HFF-Myc (cell line): ENCODE measurements at regions not wholly inside any gene's neighbourhood (a gene's known extent, or its start where the extent isn't known, plus 50 kb on each side); places are given as distances from the start of the nearest gene placed in this dataset.

Source experiments
- DNase-seq: peaks from one replicate; pipeline ENCODE4 v3.0.0-alpha.2; 2011; ENCODE audit warnings: low read depth; ENCODE audit errors: extremely low read depth
- H3K4me3 ChIP-seq: replicated peaks from 2 replicates; pipeline ENCODE4 v1.5.1; 2011; ENCODE audit warnings: low read depth, mild to moderate bottlenecking, control low read depth, low read length
- TF ChIP-seq, protein P1 (sequence below): IDR thresholded peaks from 2 replicates; pipeline ENCODE4 v1.5.1; 2012; ENCODE audit warnings: mild to moderate bottlenecking, low read depth, low read length, control low read depth; ENCODE audit errors: missing control alignments

DNA sequence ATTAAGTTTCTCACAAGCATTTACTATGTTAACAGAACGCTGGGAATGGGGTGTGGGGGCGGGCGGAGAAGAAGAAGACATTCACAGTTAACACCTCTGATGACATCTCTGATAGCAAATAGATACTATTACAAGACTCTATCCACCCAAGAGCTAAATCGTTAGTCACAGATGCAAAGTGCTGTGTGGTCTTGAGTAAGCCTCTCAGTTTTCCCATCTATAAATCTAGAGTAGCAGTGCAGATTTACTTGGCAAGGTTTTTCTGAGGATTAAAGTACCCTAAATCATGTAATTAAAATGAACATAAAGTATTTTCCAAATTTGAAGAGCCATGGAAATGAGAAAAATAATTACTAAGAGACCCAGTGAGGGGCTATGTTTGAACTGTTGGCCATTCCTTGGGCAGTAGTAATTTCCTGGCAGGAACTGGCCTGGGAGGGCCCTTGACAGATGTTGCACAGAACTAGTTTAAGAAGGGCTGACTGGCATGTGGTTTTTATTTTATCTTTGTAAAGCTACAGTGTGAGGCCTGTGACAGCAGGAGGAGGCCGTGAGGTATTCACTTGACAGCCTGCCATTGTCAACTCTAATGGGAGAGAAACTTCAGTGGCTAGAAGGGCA is 58.7 kb upstream of the APOBEC4 start:
- TF ChIP-seq, protein P1, sequence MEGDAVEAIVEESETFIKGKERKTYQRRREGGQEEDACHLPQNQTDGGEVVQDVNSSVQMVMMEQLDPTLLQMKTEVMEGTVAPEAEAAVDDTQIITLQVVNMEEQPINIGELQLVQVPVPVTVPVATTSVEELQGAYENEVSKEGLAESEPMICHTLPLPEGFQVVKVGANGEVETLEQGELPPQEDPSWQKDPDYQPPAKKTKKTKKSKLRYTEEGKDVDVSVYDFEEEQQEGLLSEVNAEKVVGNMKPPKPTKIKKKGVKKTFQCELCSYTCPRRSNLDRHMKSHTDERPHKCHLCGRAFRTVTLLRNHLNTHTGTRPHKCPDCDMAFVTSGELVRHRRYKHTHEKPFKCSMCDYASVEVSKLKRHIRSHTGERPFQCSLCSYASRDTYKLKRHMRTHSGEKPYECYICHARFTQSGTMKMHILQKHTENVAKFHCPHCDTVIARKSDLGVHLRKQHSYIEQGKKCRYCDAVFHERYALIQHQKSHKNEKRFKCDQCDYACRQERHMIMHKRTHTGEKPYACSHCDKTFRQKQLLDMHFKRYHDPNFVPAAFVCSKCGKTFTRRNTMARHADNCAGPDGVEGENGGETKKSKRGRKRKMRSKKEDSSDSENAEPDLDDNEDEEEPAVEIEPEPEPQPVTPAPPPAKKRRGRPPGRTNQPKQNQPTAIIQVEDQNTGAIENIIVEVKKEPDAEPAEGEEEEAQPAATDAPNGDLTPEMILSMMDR: peak; percentile 22
- H3K4me3 ChIP-seq: no peak overlapping the region
- peak; percentile 74 for DNase-seq

DNA sequence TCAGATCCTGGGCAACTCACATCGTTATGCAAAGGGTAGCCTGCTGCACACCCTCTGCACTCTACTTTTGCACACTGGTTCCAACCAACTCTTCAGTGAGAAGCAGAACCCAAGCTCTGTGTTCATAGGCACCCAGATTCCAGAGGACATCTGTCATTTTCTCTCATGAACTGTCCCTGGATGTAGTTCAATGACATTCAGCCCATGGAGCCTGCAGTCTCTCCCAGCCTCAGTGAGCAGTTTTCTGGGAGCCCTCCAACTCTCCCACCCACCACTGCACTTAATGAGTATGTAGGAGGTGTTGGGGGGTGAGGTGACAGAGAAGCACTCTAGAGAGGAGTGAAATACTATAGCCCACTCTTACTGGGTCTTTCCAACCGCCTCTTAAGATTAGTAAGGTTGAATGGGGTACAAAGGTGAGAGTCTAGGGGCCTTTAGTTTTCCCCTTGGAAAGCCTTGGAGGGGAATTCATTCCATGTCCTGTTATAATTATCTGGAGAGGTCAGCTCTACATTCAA is 58.1 kb upstream of the APOBEC4 start:
- TF ChIP-seq, protein P1: no peak
- no peak for DNase-seq
- no peak overlapping the region for H3K4me3 ChIP-seq

DNA sequence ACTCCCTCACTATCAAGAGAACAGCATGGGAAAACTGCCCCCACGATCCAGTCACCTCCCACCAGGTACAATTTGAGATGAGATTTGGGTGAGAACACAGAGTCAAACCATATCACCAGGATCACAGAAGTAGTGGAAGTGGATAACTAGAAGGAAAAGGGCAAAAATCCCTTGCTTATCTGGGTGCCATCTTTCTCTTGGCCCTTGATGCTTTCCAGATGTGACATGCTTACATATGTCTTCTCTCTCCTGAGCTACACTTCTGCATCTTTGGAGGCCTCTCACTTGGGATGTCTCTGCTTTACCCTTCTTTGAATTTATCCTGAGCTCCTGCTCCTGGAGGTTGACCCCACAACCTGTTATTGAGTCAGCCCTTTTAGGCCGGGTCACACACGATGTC is 57.6 kb upstream of the APOBEC4 start:
- no peak overlapping the region for H3K4me3 ChIP-seq
- TF ChIP-seq, protein P1: no peak
- peak; percentile 11 for DNase-seq

DNA sequence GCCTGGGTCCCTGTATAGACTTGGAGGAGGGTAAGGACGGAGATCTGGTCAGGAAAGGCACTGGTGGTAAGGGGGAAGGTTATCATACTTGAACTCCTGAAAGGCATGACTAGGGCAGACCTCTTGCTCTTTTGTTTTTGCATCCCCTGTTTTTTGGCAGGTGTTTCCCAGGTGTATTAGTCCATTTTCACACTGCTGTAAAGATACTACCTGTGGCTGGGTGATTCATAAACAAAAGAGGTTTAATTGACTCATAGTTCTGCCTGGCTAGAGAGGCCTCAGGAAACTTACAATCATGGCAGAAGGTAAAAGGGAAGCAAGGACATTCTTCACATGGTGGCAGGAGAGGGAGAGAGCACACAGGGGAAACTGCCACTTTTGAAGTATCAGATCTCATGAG is 57.2 kb upstream of the APOBEC4 start:
- TF ChIP-seq, protein P1: no peak
- no peak overlapping the region for H3K4me3 ChIP-seq
- DNase-seq: no peak

DNA sequence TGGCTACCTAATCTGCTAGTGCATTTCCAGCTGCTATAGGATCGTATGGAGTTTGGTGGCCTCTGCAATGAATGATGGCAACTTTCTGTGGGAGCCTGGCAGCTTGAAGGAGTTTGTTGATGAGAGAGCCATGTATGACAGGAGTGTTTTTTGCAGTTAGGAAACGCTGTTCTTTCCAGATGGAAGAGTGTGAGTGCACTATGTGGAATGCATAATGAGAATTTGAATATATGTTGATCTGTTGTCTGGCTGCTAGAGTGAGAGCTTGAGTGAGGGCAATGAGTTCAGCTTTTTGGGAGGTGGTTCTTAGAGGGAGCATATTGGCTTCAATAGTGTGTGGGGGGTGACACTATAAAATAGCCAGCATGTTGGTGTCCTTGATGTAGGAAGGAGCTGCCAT is 51.0 kb upstream of the APOBEC4 start:
- no peak overlapping the region for H3K4me3 ChIP-seq
- no peak for DNase-seq
- TF ChIP-seq, protein P1: no peak
